Osteoblast (primary cell): ENCODE measurements at regions not wholly inside any gene's neighbourhood (a gene's known extent, or its start where the extent isn't known, plus 50 kb on each side); places are given as distances from the start of the nearest gene placed in this dataset.

Source experiments
- DNase-seq: peaks from one replicate; pipeline ENCODE4 v3.0.0; 2011; ENCODE audit warnings: low spot score, mixed read lengths; ENCODE audit not compliant: insufficient read length; ENCODE audit errors: missing footprints
- H2AFZ ChIP-seq: 2 replicates; pipeline ENCODE4 v1.6.0; 2011; ENCODE audit warnings: mild to moderate bottlenecking, low read length
- H3K27ac ChIP-seq: 2 replicates; pipeline ENCODE4 v1.5.1; 2011; ENCODE audit warnings: mild to moderate bottlenecking, low read depth, low read length, moderate library complexity
- H3K27me3 ChIP-seq: 2 replicates; pipeline ENCODE4 v1.6.0; 2012; ENCODE audit warnings: mild to moderate bottlenecking, control low read depth, inconsistent platforms, low read length, moderate library complexity; ENCODE audit not compliant: insufficient read depth
- H3K36me3 ChIP-seq: 2 replicates; pipeline ENCODE4 v1.5.1; 2011; ENCODE audit warnings: mild to moderate bottlenecking, low read length, control low read depth, moderate library complexity; ENCODE audit not compliant: insufficient read depth
- H3K4me1 ChIP-seq: 2 replicates; pipeline ENCODE4 v1.5.1; 2011; ENCODE audit warnings: mild to moderate bottlenecking, low read length, control low read depth, moderate library complexity; ENCODE audit not compliant: insufficient read depth
- H3K4me2 ChIP-seq: 2 replicates; pipeline ENCODE4 v1.6.0; 2011; ENCODE audit warnings: mild to moderate bottlenecking, low read length; ENCODE audit not compliant: insufficient read depth
- H3K4me3 ChIP-seq: fragments of 200-600 bp; sonication (generic); 3 replicates; pipeline ENCODE4 v1.5.1; 2012; ENCODE audit warnings: mild to moderate bottlenecking, low read length, inconsistent platforms; ENCODE audit not compliant: insufficient read depth
- H3K79me2 ChIP-seq: 2 replicates; pipeline ENCODE4 v1.6.0; 2012; ENCODE audit warnings: mild to moderate bottlenecking, low read length, control low read depth, inconsistent platforms; ENCODE audit not compliant: insufficient read depth
- H3K9me3 ChIP-seq: 2 replicates; pipeline ENCODE4 v1.5.1; 2011; ENCODE audit warnings: low read depth, low read length, control low read depth
- H4K20me1 ChIP-seq: 2 replicates; pipeline ENCODE4 v1.6.0; 2012; ENCODE audit warnings: mild to moderate bottlenecking, low read length, control low read depth; ENCODE audit not compliant: insufficient read depth
- TF ChIP-seq, protein P1 (sequence below): IDR thresholded peaks from 2 replicates; pipeline ENCODE4 v1.5.1; 2011; ENCODE audit warnings: mild to moderate bottlenecking, low read depth, low read length, moderate library complexity; ENCODE audit errors: extremely low read depth

- H3K27ac ChIP-seq, result no peak overlapping the region
- H3K27me3 ChIP-seq, result no peaks in the 10 kb centered on the region
- peaks cover 3% of the 10 kb centered on the region for H3K9me3 ChIP-seq
- no peaks in the 10 kb centered on the region for H3K36me3 ChIP-seq
- H4K20me1 ChIP-seq, result no peaks in the 10 kb centered on the region
- H3K4me1 ChIP-seq, result no peaks in the 10 kb centered on the region
- H3K4me3 ChIP-seq, result no peak overlapping the region
- no peaks in the 10 kb centered on the region for H3K79me2 ChIP-seq
- no peak overlapping the region for H2AFZ ChIP-seq
- peak; percentile 49 for DNase-seq
- H3K4me2 ChIP-seq, result no peak overlapping the region
- TF ChIP-seq, protein P1, sequence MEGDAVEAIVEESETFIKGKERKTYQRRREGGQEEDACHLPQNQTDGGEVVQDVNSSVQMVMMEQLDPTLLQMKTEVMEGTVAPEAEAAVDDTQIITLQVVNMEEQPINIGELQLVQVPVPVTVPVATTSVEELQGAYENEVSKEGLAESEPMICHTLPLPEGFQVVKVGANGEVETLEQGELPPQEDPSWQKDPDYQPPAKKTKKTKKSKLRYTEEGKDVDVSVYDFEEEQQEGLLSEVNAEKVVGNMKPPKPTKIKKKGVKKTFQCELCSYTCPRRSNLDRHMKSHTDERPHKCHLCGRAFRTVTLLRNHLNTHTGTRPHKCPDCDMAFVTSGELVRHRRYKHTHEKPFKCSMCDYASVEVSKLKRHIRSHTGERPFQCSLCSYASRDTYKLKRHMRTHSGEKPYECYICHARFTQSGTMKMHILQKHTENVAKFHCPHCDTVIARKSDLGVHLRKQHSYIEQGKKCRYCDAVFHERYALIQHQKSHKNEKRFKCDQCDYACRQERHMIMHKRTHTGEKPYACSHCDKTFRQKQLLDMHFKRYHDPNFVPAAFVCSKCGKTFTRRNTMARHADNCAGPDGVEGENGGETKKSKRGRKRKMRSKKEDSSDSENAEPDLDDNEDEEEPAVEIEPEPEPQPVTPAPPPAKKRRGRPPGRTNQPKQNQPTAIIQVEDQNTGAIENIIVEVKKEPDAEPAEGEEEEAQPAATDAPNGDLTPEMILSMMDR, result no peak
Measured at GRCh38 chr6:120805276-120805675, 529.0 kb downstream of the TBC1D32 start.

GRCh38 chr6:120804612-120805011, 529.7 kb downstream of the TBC1D32 start:
- H3K4me3 ChIP-seq, result no peak overlapping the region
- H4K20me1 ChIP-seq, result no peaks in the 10 kb centered on the region
- no peaks in the 10 kb centered on the region for H3K27me3 ChIP-seq
- H3K36me3 ChIP-seq, result no peaks in the 10 kb centered on the region
- H3K4me2 ChIP-seq, result no peak overlapping the region
- no peak for DNase-seq
- H3K9me3 ChIP-seq, result peaks cover 3% of the 10 kb centered on the region
- no peak overlapping the region for H2AFZ ChIP-seq
- TF ChIP-seq, protein P1, result no peak
- H3K27ac ChIP-seq, result no peak overlapping the region
- H3K4me1 ChIP-seq, result no peaks in the 10 kb centered on the region
- H3K79me2 ChIP-seq, result no peaks in the 10 kb centered on the region

- no peak overlapping the region for H3K4me3 ChIP-seq
- H3K79me2 ChIP-seq, result no peaks in the 10 kb centered on the region
- H3K4me1 ChIP-seq, result no peaks in the 10 kb centered on the region
- H3K27me3 ChIP-seq, result no peaks in the 10 kb centered on the region
- TF ChIP-seq, protein P1, result no peak
- H3K9me3 ChIP-seq, result peaks cover 4% of the 10 kb centered on the region
- H4K20me1 ChIP-seq, result no peaks in the 10 kb centered on the region
- no peak overlapping the region for H3K27ac ChIP-seq
- no peak for DNase-seq
- H3K36me3 ChIP-seq, result no peaks in the 10 kb centered on the region
- H3K4me2 ChIP-seq, result no peak overlapping the region
- H2AFZ ChIP-seq, result no peak overlapping the region
Measured at GRCh38 chr6:120786682-120787081, 547.6 kb downstream of the TBC1D32 start.

- Histone ChIP-seq H3K4me3 (no peak overlapping the region), H4K20me1 (no peaks in the 10 kb centered on the region), H3K4me2 (no peak overlapping the region), H3K27ac (no peak overlapping the region), H3K36me3 (no peaks in the 10 kb centered on the region), H3K27me3 (no peaks in the 10 kb centered on the region), H3K4me1 (no peaks in the 10 kb centered on the region), H3K79me2 (no peaks in the 10 kb centered on the region), H2AFZ (no peak overlapping the region), H3K9me3 (peaks cover 4% of the 10 kb centered on the region)
- TF ChIP-seq, protein P1, result no peak
- DNase-seq, result no peak
Measured at GRCh38 chr6:120786256-120786655, 548.0 kb downstream of the TBC1D32 start.
